MM.1S (cell line): ENCODE measurements at regions not wholly inside any gene's neighbourhood (a gene's known extent, or its start where the extent isn't known, plus 50 kb on each side); places are given as distances from the start of the nearest gene placed in this dataset.

Experiments used
- DNase-seq: peaks from one replicate; pipeline ENCODE4 v3.0.0-alpha.2; 2015
- H2AFZ ChIP-seq: fragments of 300-600 bp; sonication (generic); 2 replicates; pipeline ENCODE4 v1.6.0; 2016; ENCODE audit warnings: antibody characterized with exemption, low read length
- H3F3A ChIP-seq: fragments of 300-600 bp; sonication (generic); 2 replicates; pipeline ENCODE4 v1.6.1; 2016; ENCODE audit warnings: mild to moderate bottlenecking, antibody characterized with exemption, low read length, moderate library complexity, mixed read lengths; ENCODE audit not compliant: insufficient read depth
- H3K27ac ChIP-seq: fragments of 300-600 bp; sonication (generic); 2 replicates; pipeline ENCODE4 v1.5.1; 2016; ENCODE audit warnings: mild to moderate bottlenecking, low read length
- H3K27me3 ChIP-seq: fragments of 300-600 bp; sonication (generic); replicated peaks from 2 replicates; pipeline ENCODE4 v1.6.0; 2016; ENCODE audit warnings: low read length; ENCODE audit not compliant: insufficient read depth
- H3K36me3 ChIP-seq: fragments of 300-600 bp; sonication (generic); replicated peaks from 2 replicates; pipeline ENCODE4 v1.6.1; 2016; ENCODE audit warnings: mild to moderate bottlenecking, low read length, mixed read lengths; ENCODE audit not compliant: insufficient read depth
- H3K4me1 ChIP-seq: fragments of 300-600 bp; sonication (generic); 2 replicates; pipeline ENCODE4 v1.6.1; 2016; ENCODE audit warnings: low read length, mixed read lengths
- H3K4me2 ChIP-seq: fragments of 300-600 bp; sonication (generic); 2 replicates; pipeline ENCODE4 v1.6.0; 2016; ENCODE audit warnings: low read depth, low read length
- H3K4me3 ChIP-seq: fragments of 300-600 bp; sonication (generic); 2 replicates; pipeline ENCODE4 v1.5.1; 2016; ENCODE audit warnings: low read length, mixed read lengths
- H3K79me2 ChIP-seq: fragments of 300-600 bp; sonication (generic); 2 replicates; pipeline ENCODE4 v1.6.1; 2016; ENCODE audit warnings: mixed run types, low read length, mixed read lengths
- H3K9ac ChIP-seq: fragments of 300-600 bp; sonication (generic); 2 replicates; pipeline ENCODE4 v1.6.1; 2016; ENCODE audit warnings: low read length, mixed read lengths
- H3K9me2 ChIP-seq: fragments of 300-600 bp; sonication (generic); replicated peaks from 2 replicates; pipeline ENCODE4 v1.6.1; 2016; ENCODE audit warnings: mild to moderate bottlenecking, low read length, mixed read lengths; ENCODE audit not compliant: insufficient read depth
- H3K9me3 ChIP-seq: fragments of 300-600 bp; sonication (generic); replicated peaks from 2 replicates; pipeline ENCODE4 v1.6.1; 2016; ENCODE audit warnings: mild to moderate bottlenecking, low read length, mixed read lengths; ENCODE audit not compliant: insufficient read depth
- H4K20me1 ChIP-seq: fragments of 300-600 bp; sonication (generic); 2 replicates; pipeline ENCODE4 v1.6.1; 2016; ENCODE audit warnings: mild to moderate bottlenecking, low read length, moderate library complexity, mixed read lengths; ENCODE audit not compliant: insufficient read depth
- EZH2 ChIP-seq: fragments of 300-600 bp; sonication (generic); optimal IDR thresholded peaks from 2 replicates; pipeline ENCODE3; 2017; ENCODE audit warnings: low read depth, mild to moderate bottlenecking, antibody characterized with exemption, low read length, mixed read lengths
- EZH2phosphoT487 ChIP-seq: fragments of 300-600 bp; sonication (generic); IDR thresholded peaks from 2 replicates; pipeline ENCODE4 v1.6.1; 2018; ENCODE audit warnings: antibody characterized with exemption, low read length
- TF ChIP-seq, protein P1 (sequence below): fragments of 300-600 bp; sonication (generic); IDR thresholded peaks from 2 replicates; pipeline ENCODE4 v1.5.1; 2016; ENCODE audit warnings: antibody characterized with exemption, low read length, mixed read lengths

DNA sequence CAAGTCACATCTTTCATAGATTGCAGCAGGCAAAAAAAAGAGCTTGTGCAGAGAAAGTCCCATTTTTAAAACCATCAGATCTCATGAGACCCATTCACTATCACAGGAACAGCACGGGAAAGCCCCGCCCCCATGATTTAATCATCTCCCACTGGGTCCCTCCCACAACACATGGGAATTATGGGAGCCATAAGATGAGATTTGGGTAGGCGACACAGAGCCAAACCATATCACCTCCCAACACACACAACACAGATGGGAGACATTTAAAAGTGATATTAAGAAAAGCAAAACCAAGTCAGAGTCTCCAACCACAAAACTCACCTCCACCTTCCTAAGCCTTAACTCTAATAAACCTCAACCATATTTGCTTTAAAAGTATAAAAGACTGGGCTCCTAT is 61.5 kb upstream of the TIAM1 start:
- peaks cover 8% of the 10 kb centered on the region for H3K4me1 ChIP-seq

DNA sequence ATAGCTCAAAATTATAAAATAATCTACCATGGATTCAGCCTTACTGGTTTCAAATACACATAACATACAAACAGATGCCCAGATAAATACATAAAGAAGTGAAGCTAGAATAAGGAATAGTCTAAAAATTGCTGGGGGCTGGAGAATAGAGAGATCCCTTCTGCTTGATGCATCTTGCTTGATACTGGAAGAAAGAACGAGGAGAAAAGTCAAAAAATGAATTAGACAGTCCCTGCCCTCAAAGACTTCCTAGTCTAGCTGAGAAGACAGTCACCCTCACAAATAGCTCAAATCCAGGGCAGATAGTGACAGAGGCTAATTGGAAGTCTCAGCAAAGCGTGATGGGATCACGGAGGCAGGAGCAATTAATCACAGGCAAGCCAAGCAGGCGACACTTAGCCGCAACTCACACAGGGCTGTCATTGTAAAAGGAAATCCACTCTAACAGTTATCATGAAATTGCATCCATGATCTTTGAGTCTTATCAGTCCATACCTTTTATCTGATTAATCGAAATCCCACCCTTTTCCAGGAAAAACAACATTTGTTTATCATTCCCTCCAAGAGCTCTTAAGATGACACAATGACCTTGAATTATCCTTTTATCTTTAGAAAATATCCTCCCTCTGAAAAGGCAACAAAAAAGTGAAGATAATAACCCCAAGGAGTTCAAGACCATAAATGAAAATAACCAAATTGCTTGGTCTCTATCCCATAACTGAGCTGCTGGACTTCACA is 59.7 kb upstream of the TIAM1 start:
- no peaks in the 10 kb centered on the region for H3K27me3 ChIP-seq
- H3K9me2 ChIP-seq: no peaks in the 10 kb centered on the region
- H4K20me1 ChIP-seq: no peaks in the 10 kb centered on the region
- peaks cover 43% of the 10 kb centered on the region for H3K79me2 ChIP-seq
- H3K9me3 ChIP-seq: no peaks in the 10 kb centered on the region
- H3K36me3 ChIP-seq: no peaks in the 10 kb centered on the region
- H3K4me2 ChIP-seq: no peak overlapping the region
- H2AFZ ChIP-seq: no peak overlapping the region
- TF ChIP-seq, protein P1, sequence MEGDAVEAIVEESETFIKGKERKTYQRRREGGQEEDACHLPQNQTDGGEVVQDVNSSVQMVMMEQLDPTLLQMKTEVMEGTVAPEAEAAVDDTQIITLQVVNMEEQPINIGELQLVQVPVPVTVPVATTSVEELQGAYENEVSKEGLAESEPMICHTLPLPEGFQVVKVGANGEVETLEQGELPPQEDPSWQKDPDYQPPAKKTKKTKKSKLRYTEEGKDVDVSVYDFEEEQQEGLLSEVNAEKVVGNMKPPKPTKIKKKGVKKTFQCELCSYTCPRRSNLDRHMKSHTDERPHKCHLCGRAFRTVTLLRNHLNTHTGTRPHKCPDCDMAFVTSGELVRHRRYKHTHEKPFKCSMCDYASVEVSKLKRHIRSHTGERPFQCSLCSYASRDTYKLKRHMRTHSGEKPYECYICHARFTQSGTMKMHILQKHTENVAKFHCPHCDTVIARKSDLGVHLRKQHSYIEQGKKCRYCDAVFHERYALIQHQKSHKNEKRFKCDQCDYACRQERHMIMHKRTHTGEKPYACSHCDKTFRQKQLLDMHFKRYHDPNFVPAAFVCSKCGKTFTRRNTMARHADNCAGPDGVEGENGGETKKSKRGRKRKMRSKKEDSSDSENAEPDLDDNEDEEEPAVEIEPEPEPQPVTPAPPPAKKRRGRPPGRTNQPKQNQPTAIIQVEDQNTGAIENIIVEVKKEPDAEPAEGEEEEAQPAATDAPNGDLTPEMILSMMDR: no peak
- TF ChIP-seq EZH2 (no peak), EZH2phosphoT487 (no peak)
- peaks cover 7% of the 10 kb centered on the region for H3F3A ChIP-seq
- no peak overlapping the region for H3K9ac ChIP-seq
- no peak overlapping the region for H3K27ac ChIP-seq
- no peak for DNase-seq
- H3K4me1 ChIP-seq: peaks cover 5% of the 10 kb centered on the region
- no peak overlapping the region for H3K4me3 ChIP-seq

More for the DNA sequence above, 61.5 kb upstream of the TIAM1 start:
- Histone ChIP-seq H4K20me1 (no peaks in the 10 kb centered on the region), H3K79me2 (peaks cover 45% of the 10 kb centered on the region), H3K27me3 (no peaks in the 10 kb centered on the region), H3K9me2 (no peaks in the 10 kb centered on the region), H2AFZ (no peak overlapping the region), H3K4me2 (no peak overlapping the region), H3K9me3 (no peaks in the 10 kb centered on the region), H3F3A (no peaks in the 10 kb centered on the region), H3K36me3 (no peaks in the 10 kb centered on the region), H3K27ac (no peak overlapping the region), H3K4me3 (no peak overlapping the region), H3K9ac (no peak overlapping the region)
- DNase-seq: no peak
- TF ChIP-seq EZH2phosphoT487: no peak
- no peak for TF ChIP-seq EZH2
- TF ChIP-seq, protein P1: no peak

DNA sequence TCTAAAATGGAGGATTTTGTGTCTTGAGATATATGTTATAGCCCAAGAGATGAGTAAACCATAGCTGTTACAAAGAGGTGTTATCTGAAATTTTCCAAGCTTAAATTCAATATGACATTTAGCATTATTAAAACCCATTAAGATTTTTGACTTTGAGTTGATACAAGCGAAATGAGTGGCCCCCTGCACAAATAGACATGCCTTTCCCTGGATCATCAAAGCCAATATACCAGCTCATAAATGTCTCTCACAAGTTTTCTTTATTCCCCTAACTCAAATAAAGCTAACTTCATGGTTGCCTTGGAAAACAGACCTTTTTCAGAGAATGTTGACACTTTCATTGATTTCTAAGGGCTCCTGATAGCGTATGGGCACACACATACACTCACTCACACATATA is 55.5 kb upstream of the TIAM1 start:
- H3K27me3 ChIP-seq: no peaks in the 10 kb centered on the region
- H3K9me3 ChIP-seq: no peaks in the 10 kb centered on the region
- no peak overlapping the region for H2AFZ ChIP-seq
- no peak overlapping the region for H3K4me3 ChIP-seq
- H3K9ac ChIP-seq: no peak overlapping the region
- H3K9me2 ChIP-seq: no peaks in the 10 kb centered on the region
- H3F3A ChIP-seq: peaks cover 22% of the 10 kb centered on the region
- peaks cover 22% of the 10 kb centered on the region for H3K4me1 ChIP-seq
- no peaks in the 10 kb centered on the region for H3K36me3 ChIP-seq
- peaks cover 39% of the 10 kb centered on the region for H3K79me2 ChIP-seq
- no peak for DNase-seq
- TF ChIP-seq EZH2 (no peak), EZH2phosphoT487 (no peak)
- TF ChIP-seq, protein P1: no peak
- no peaks in the 10 kb centered on the region for H4K20me1 ChIP-seq
- H3K27ac ChIP-seq: no peak overlapping the region
- H3K4me2 ChIP-seq: no peak overlapping the region
